ENCODE measurements at regions not wholly inside any gene's neighbourhood (a gene's known extent, or its start where the extent isn't known, plus 50 kb on each side); places are given as distances from the start of the nearest gene placed in this dataset.

- no peak for DNase-seq (ENCODE audit: low read depth)
- no peak for TF ChIP-seq CTCF (conservative IDR thresholded peaks at IDR 0.05; ENCODE audit: low read depth, low read length)
- no peak overlapping the region for H3K4me3 ChIP-seq (ENCODE audit: low read depth, low read length)
Measured at GRCh38 chr10:3987143-3987974, 202.3 kb upstream of the KLF6 start.

GRCh38 chr10:3986493-3987142 lies 201.6 kb upstream of the KLF6 start:
- H3K4me3 ChIP-seq (ENCODE audit: low read depth, low read length), result no peak overlapping the region
- no peak for DNase-seq (ENCODE audit: low read depth)
- no peak for TF ChIP-seq CTCF (conservative IDR thresholded peaks at IDR 0.05; ENCODE audit: low read depth, low read length)

- no peak for DNase-seq (ENCODE audit: low read depth)
- no peak for TF ChIP-seq CTCF (conservative IDR thresholded peaks at IDR 0.05; ENCODE audit: low read depth, low read length)
- H3K4me3 ChIP-seq (ENCODE audit: low read depth, low read length), result no peak overlapping the region
Measured at GRCh38 chr10:3982746-3983442, 197.9 kb upstream of the KLF6 start.

- no peak for DNase-seq (ENCODE audit: low read depth)
- TF ChIP-seq CTCF (conservative IDR thresholded peaks at IDR 0.05; ENCODE audit: low read depth, low read length), result no peak
- H3K4me3 ChIP-seq (ENCODE audit: low read depth, low read length), result no peak overlapping the region
Measured at GRCh38 chr10:3981300-3981699, 196.3 kb upstream of the KLF6 start.

- no peak for DNase-seq (ENCODE audit: low read depth)
- H3K4me3 ChIP-seq (ENCODE audit: low read depth, low read length), result no peak overlapping the region
- no peak for TF ChIP-seq CTCF (conservative IDR thresholded peaks at IDR 0.05; ENCODE audit: low read depth, low read length)
Measured at GRCh38 chr10:3980660-3981059, 195.7 kb upstream of the KLF6 start.

- DNase-seq (ENCODE audit: low read depth), result no peak
- no peak for TF ChIP-seq CTCF (conservative IDR thresholded peaks at IDR 0.05; ENCODE audit: low read depth, low read length)
Measured at GRCh38 chr10:3980144-3980543, 195.1 kb upstream of the KLF6 start.

More at GRCh38 chr10:3980144-3980543, 195.1 kb upstream of the KLF6 start:
- no peak overlapping the region for H3K4me3 ChIP-seq (ENCODE audit: low read depth, low read length)
